ENCODE measurements at regions not wholly inside any gene's neighbourhood (a gene's known extent, or its start where the extent isn't known, plus 50 kb on each side); places are given as distances from the start of the nearest gene placed in this dataset.

DNA sequence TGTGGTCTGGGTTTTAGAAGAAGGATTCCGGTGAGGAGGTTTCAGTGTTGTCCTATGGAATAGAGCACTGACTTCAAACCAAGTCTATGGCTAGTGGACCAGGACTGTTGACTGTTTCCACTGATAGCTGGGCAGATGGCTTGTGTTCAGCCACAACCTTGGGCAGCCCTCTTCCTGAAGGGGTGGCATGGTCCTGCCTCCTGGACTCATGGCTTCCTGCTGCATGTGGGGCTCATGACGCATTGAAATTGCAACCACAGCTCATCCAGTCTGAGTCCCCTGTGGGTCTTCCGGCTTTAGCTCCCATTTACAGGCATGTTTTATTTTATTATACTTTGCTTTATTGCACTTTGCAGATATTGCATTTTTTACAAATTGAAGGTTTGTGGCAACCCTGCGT, 105.0 kb downstream of the B3GNT2 start:
- Histone ChIP-seq H3K27ac (ENCODE audit: insufficient read depth, low read length) (no peak overlapping the region), H4K91ac (ENCODE audit: insufficient read depth, low read depth, low read length) (no peak overlapping the region), H3K36me3 (ENCODE audit: control insufficient read depth, insufficient read depth, low read length) (no peaks in the 10 kb centered on the region), H3K9me3 (ENCODE audit: control insufficient read depth, insufficient read depth, low read length) (no peaks in the 10 kb centered on the region), H3K4ac (ENCODE audit: low read depth, low read length) (no peak overlapping the region), H3K4me2 (ENCODE audit: low read depth, low read length) (no peak overlapping the region), H3K79me1 (ENCODE audit: low read depth in 1 of 2, low read length in 2 of 2) (no peaks in the 10 kb centered on the region), H3K9me1 (ENCODE audit: insufficient read depth, low read length) (no peaks in the 10 kb centered on the region), H2AK9ac (replicated peaks; ENCODE audit: low read depth, low read length, poor library complexity) (no peak overlapping the region), H2BK5ac (ENCODE audit: low read depth, low read length, poor library complexity, severe bottlenecking) (no peak overlapping the region), H3K9ac (ENCODE audit: low read depth, low read length) (no peak overlapping the region), H4K20me1 (ENCODE audit: insufficient read depth, low read length) (no peaks in the 10 kb centered on the region), H2AK5ac (ENCODE audit: low read depth, low read length) (no peak overlapping the region), H2BK120ac (ENCODE audit: low read depth, low read length) (no peak overlapping the region), H3K18ac (ENCODE audit: low read depth, low read length) (no peak overlapping the region), H3K23ac (ENCODE audit: low read depth, low read length) (no peak overlapping the region), H4K8ac (ENCODE audit: low read depth in 2 of 2, low read length in 2 of 2) (no peak overlapping the region), H3K4me1 (ENCODE audit: control insufficient read depth, insufficient read depth, low read length) (0 out of 2 replicates have a peak, but pooled peaks cover 1% of the 10 kb centered on the region), H2AFZ (replicated peaks; ENCODE audit: low read length, poor library complexity) (no peak overlapping the region), H4K5ac (ENCODE audit: low read depth, low read length) (no peak overlapping the region), H3K27me3 (ENCODE audit: control insufficient read depth, insufficient read depth, low read length) (peaks cover 12% of the 10 kb centered on the region), H2BK20ac (ENCODE audit: low read depth, low read length) (no peak overlapping the region), H3K14ac (replicated peaks; ENCODE audit: low read depth, low read length) (no peak overlapping the region), H3K4me3 (ENCODE audit: insufficient read depth, low read depth, low read length) (no peak overlapping the region), H3K56ac (ENCODE audit: extremely low read depth, insufficient read depth, low read length) (no peak overlapping the region), H2BK15ac (ENCODE audit: low read depth, low read length) (no peak overlapping the region)
- ATAC-seq (ENCODE audit: low read depth) (no peak), DNase-seq (peak; percentile 6)
- dilution Hi-C loops (cut with HindIII; ENCODE audit: low sequenced_read_pairs, unreplicated experiment) (no loop called here), intact Hi-C loops (cut with micrococcal nuclease) (no loop called here), in situ Hi-C loops (cut with MboI; ENCODE audit: low sequenced_read_pairs) (no loop called here)
- ChIA-PET POLR2A (ENCODE audit: unreplicated experiment) (no interaction called here), CTCF (interaction anchor here (0.5 kb wide), 2 partner anchors 167 to 766 kb away, joined by 5 to 11 read pairs; no protein-coding TSS in a partner anchor)
- WGBS, 2 experiments (ENCODE audit: extremely low coverage in 2 of 2, insufficient read length in 1 of 2) = 100% methylated on average over 1 of the region's 4 CpGs; no CpG with 5 or more reads in 1 of the 2 experiments
- TF ChIP-seq, protein P1, sequence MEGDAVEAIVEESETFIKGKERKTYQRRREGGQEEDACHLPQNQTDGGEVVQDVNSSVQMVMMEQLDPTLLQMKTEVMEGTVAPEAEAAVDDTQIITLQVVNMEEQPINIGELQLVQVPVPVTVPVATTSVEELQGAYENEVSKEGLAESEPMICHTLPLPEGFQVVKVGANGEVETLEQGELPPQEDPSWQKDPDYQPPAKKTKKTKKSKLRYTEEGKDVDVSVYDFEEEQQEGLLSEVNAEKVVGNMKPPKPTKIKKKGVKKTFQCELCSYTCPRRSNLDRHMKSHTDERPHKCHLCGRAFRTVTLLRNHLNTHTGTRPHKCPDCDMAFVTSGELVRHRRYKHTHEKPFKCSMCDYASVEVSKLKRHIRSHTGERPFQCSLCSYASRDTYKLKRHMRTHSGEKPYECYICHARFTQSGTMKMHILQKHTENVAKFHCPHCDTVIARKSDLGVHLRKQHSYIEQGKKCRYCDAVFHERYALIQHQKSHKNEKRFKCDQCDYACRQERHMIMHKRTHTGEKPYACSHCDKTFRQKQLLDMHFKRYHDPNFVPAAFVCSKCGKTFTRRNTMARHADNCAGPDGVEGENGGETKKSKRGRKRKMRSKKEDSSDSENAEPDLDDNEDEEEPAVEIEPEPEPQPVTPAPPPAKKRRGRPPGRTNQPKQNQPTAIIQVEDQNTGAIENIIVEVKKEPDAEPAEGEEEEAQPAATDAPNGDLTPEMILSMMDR (conservative IDR thresholded peaks at IDR 0.05; ENCODE audit: low read depth, low read length) = no peak
- BruUV-seq (replicated peaks) = no TSS peak

All from IMR-90 (cell line).